GM18870 (cell line): ENCODE measurements at regions not wholly inside any gene's neighbourhood (a gene's known extent, or its start where the extent isn't known, plus 50 kb on each side); places are given as distances from the start of the nearest gene placed in this dataset.
"Not testable (repeated sequence)": the region's sequence is repeated elsewhere in the genome, so short reads cannot be mapped to it uniquely, and the experiment has no call there.

Experiments used
- ATAC-seq: cut with Tn5 transposase; IDR thresholded peaks from one replicate; pipeline ENCODE4 v1.9.1; 2021; ENCODE audit warnings: moderate library complexity; ENCODE audit not compliant: unreplicated experiment

GRCh38 chr20:55937283-55937682, 68.0 kb downstream of the CBLN4 start:
- ATAC-seq: no peak

DNA sequence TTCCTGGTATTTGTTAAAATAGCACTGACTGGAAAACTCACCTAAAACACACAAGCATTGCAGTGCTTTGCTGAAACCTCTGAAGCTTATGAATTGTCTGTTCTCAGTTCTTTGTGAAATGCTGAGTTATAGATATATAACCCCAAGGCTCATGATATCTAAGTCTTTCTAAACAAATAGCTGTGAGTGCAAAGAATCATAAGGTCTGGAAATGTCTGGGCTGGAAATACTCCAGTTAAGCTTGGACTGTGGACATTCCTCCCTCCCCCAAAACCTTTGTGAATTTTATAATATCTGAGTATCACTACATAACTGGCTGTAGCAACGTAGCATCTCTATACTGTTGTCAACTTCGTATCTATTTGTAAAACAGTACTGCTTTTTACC, 69.1 kb downstream of the CBLN4 start:
- no peak for ATAC-seq

- no peak for ATAC-seq
Measured at GRCh38 chr20:55935448-55936208, 69.7 kb downstream of the CBLN4 start.

DNA sequence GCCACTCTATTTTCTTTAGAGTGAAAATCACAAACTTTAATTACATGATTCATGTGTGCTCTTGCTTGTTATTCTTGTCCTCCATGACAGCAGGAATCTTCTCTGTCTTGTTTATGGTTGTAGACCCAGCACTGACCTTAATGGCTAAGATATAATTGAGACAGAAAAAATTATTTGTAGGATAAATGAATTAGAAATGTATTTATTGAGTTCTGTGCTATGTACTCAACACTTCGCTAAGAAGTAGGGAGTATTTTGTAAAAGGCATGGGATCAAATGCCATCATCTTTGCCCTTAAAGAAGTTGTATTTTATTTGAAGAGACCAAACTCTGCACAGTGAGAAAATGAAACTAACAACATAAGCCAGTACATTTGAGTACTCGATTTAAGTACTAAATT, 71.2 kb downstream of the CBLN4 start:
- ATAC-seq: no peak

DNA sequence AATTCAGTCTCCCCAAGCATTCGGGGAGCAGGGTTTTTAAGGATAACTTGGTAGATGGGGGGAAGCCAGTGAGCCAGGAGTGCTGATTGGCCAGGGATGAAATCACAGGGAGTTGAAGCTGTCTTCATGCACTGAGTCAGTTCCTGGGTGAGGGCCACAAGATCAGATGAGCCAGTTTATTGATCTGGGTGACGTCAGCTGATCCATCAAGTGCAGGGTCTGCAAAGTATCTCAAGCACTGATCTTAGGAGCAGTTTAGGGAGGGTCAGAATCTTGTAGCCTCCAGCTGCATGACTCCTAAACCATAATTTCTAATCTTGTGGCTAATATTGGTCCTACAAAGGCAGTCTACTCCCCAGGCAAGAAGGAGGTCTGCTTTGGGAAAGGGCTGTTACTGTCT, 74.4 kb downstream of the CBLN4 start:
- not testable (repeated sequence) for ATAC-seq

- no peak for ATAC-seq
Measured at GRCh38 chr20:55928266-55928665, 77.1 kb downstream of the CBLN4 start.

GRCh38 chr20:55919956-55920355, 85.4 kb downstream of the CBLN4 start:
- ATAC-seq: no peak

- no peak for ATAC-seq
Measured at GRCh38 chr20:55919319-55919718, 86.0 kb downstream of the CBLN4 start.

- ATAC-seq: no peak
Measured at GRCh38 chr20:55918471-55918870, 86.8 kb downstream of the CBLN4 start.

GRCh38 chr20:55893031-55893430, 112.3 kb downstream of the CBLN4 start:
- no peak for ATAC-seq

DNA sequence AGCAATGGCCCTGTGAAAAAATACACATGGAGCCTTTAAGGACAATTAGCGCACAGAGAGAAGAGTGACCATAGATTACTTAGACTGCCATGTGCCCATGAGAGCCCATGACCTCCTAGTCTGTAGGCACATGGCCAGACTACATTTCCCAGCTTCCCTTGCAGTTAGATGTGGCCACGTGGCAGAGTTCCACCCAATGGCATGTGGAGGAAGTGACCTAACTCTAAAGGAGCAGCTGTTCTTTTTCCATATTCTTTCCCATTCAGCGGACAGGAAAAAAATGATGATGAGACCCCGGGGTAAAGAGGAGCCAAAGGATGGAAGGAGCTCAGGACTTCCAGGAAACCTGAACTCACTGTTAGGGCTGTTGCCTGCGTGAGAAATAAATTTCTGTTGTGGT, 116.6 kb downstream of the CBLN4 start:
- ATAC-seq: no peak

- no peak for ATAC-seq
Measured at GRCh38 chr20:55882910-55883309, 122.4 kb downstream of the CBLN4 start.

DNA sequence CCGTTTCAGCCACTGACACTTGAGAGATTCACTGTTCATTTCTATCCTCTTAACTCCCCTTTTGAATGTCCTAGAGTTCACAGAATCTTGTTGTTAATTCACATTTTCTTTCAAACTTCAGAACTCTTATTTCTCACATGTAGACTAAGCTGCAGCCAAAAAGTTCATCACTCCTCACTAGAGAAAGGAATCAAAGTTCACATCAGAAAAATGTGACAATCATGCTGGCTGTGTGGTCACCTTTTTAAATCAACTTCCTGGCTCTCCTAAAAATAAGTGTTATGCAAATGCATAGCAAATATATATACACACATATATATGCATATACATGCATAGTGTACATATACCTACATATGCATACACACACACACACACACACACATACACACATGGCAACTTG, 123.0 kb downstream of the CBLN4 start:
- ATAC-seq: no peak

DNA sequence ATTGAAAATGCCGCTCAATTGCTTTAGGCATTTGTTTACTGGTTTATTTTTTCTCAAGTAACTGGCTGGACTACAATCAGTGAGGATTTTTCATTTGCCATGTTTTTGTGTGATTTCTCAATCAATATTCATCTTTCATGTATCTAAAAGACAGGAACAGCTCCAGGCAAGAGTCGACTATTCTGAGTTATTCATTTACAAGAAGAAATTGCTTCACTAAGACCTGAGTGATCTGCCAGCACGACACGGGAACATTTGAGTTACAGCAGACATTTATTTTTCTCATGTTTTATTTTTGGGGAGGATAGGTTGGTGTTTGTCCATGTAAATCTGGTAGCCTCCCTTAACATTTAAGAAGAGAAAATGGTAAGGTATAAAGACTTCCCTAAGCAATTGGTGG, 124.1 kb downstream of the CBLN4 start:
- no peak for ATAC-seq

DNA sequence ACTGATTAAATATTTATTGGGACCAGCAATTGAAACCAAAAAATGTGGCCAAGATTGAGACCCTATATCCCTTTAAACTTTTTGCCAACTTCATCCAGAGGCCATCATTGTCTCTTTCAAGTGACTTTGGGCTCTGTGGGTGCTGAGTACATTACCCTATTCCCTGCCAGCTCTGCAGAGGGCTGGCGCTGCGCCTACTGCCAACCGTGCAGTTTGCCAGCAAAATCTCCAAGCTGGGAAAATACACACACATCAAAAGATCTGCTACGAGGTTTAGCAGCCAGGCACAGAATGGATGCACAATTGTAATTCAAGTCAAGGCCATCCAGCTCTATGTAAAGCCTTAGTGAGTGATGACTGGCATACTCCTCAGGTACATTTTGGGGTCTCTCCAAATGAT, 125.0 kb downstream of the CBLN4 start:
- ATAC-seq: no peak

- no peak for ATAC-seq
Measured at GRCh38 chr20:55855052-55855451, 150.3 kb downstream of the CBLN4 start.

DNA sequence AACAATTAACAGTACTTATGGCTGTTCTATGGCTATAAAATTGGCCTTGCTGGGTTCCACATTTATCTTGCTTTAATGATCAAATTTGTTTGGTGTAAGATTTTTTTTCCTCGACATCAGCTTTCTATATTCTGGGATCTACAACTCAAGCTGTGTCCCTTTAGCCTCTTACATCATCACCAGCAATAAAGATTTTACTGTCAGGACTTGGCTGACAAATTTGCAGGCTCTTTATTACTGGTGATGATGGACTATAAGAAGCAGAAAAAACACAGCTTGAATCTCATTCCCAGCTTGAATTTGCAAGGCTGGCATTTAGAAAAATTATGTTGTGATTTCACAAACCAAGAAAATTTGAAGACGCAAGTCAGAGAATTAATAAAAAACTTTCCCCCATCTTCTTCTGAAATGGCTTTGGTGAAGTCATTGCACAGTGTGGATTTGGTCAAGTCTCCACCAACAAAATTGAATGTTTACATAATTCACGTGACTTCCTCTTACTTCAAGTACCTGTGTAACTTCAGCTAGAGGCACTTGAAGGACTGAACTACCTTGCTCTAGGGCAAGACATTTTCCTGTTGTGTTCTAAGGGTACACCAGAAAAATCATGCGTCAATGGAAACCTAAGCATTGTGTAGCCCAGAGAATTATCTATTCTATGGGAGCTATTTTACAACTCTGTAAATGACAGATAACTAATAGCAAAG, 175.0 kb downstream of the CBLN4 start:
- no peak for ATAC-seq

GRCh38 chr20:55805138-55805537, 200.2 kb downstream of the CBLN4 start:
- ATAC-seq: no peak

DNA sequence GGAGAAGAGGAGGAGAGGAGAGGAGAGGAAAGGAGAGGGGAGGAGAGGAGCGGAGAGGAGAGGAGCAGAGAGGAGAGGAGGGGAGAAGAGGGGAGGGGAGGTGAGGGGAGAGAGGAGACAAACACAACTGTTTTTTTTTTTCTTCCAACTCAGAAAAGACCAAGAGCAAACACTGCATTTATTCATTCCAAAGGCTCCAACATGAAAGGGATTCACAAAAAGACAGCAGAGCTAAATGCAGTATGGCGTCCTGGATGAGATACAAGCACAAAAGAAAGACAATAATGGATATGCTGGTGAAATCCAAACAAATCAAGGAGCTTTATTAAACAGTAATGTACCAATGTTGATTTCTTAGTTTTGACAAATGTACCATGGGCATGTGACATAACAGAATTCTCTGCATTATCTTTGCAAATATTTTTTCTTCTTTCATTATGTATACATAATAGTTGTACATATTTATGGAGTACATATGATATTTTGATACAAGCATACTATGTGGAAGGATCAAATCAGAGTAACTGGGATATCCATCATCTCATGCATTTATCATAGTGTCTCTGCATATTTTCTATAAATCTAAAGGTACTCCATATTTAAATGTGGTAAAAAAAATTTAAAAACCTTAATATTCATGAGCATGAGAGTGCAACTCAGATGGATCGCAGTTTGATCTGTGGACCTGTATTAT, 204.6 kb downstream of the CBLN4 start:
- ATAC-seq: no peak

GRCh38 chr20:55793986-55794385, 211.3 kb downstream of the CBLN4 start:
- no peak for ATAC-seq

DNA sequence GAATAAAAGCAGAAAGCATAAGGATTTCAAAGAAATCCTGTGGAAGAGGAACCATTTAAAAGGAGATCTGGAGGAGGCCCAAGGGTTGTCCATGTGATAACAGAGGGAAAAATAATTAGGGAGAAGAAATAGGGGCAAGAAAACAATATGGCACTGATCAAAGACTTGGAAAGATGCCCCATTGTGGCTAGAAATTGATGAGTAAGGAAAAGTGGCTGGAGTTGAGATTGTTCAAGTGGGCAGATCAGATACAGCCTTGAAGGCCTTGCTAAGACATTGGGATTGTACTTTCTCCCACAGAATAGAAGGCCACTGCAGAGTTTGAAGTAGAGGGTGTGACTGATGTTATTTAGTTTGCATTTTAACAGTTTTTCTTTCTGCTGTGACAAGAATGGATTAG, 213.3 kb downstream of the CBLN4 start:
- ATAC-seq: no peak

GRCh38 chr20:55790178-55790577, 215.1 kb downstream of the CBLN4 start:
- ATAC-seq: no peak
